HG03439 (cell line): ENCODE measurements at regions not wholly inside any gene's neighbourhood (a gene's known extent, or its start where the extent isn't known, plus 50 kb on each side); places are given as distances from the start of the nearest gene placed in this dataset.

ENCODE experiments used
- ATAC-seq: cut with Tn5 transposase; IDR thresholded peaks from one replicate; pipeline ENCODE4 v1.9.1; 2021; ENCODE audit warnings: mild to moderate bottlenecking, moderate library complexity; ENCODE audit not compliant: unreplicated experiment

- no peak for ATAC-seq
Observed at GRCh38 chr13:26456650-26457049, 100.8 kb upstream of the WASF3 start.

- ATAC-seq: no peak
Observed at GRCh38 chr13:26457212-26457611, 100.3 kb upstream of the WASF3 start.

DNA sequence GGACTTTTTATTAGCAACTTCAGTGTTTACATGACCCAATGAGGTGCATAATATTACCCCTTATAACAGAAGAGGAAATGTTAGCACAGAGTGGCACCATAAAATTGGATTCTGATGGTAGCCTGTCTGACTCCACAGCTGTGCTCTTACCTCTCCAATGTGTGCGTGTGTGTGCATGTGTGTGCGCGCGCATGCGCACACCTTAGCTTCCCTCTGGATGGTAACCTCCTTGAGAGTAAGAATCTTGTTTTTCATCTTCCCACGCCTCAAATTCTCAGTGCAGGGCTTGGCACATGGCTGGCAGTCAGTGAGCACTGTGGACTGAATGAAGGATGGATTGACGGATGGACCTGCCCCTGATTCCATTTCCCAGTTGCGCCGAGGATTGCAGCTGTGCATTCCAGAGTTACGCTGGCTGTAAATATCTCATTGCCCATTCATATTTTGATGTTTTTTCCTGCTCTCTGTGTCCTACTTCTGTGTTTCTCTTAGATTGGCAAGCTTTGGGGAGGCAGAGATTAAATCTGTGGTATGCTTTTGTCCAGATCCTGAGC, 99.2 kb upstream of the WASF3 start:
- no peak for ATAC-seq

- no peak for ATAC-seq
Observed at GRCh38 chr13:26459276-26460131, 98.0 kb upstream of the WASF3 start.

DNA sequence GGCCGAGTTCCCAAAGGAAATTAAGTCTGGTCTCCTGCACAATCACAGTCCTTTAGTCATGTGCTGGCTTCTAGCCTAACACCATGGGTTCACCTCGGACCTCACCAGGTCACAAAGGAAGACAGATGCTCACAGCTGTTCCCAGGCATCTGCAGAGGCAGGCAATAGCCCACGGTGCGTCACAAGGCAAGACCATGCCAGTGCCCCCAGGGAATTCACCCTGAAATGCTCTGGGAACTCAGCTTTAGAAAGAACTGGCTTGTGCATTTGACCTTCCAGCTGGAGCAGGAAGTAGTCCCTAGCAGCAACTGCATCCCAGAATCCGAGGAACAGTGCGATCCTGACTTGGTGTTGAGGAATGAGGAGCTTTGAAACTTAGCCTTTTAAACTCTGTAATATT, 96.8 kb upstream of the WASF3 start:
- ATAC-seq: no peak

- ATAC-seq: no peak
Observed at GRCh38 chr13:26463296-26463695, 94.2 kb upstream of the WASF3 start.

GRCh38 chr13:26463848-26464247, 93.6 kb upstream of the WASF3 start:
- ATAC-seq: no peak

DNA sequence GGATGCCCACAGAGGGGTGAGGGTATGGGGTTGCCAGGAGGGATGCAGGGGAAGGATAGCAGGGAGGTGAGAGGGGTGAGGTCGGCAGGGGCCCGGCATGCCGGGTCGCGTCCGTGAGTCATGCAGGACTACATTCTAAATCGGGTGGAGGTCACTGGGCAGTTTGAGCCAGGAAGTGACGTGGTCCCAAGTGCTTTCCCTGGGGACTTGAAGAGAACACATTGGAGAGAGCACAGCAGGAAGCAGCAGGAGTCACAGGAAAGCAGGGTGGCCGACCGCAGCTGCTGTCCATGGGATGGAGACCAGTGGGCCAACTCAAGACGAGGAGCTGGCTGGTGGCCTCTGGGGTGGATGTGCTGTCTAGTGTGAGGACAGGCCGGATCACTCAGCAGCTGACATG, 92.0 kb upstream of the WASF3 start:
- no peak for ATAC-seq

DNA sequence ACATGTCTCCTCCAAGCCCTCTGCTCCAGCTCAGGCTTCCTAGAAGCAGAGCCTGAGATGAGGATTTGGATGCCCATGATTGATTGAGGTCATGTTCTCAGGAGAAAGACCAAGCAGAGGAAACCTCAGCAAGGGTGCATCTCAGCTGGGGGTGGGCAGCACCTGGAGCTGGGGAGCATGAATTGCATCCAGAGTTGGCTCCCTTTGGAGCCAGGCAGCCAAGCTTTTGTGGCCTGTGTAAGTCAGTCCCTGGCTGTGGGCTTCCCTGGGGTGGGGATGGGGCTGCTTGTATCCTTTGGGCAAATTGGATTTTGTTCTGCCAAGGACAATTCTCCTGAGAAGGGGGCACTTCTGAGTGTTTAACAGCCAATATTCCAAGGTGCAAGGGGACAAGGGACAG, 91.5 kb upstream of the WASF3 start:
- no peak for ATAC-seq

DNA sequence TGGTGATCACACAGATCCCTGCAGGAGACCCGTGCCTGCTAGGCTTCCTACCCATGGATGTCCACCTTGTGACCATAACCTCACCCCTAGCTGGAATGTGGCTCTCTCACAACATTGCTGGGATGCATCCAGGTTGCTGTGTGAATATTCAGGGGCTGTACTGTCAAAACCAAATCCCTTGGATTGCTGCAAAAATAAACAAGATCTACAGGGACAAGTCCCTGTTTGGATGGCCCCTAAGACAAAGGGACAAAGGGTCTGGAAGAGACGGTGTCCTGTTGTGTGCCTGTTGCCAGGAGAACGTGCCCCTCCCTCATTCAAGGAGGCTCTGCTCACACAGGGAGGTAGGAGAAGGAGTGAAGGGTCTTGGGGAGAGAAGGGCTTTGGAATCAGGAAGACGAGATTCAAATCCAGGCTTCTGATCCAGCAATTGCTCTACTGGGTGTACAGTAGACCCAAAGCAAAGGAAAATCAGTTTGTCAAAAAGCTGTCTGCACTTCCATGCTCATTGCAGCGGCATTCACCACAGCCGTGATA, 89.2 kb upstream of the WASF3 start:
- no peak for ATAC-seq

DNA sequence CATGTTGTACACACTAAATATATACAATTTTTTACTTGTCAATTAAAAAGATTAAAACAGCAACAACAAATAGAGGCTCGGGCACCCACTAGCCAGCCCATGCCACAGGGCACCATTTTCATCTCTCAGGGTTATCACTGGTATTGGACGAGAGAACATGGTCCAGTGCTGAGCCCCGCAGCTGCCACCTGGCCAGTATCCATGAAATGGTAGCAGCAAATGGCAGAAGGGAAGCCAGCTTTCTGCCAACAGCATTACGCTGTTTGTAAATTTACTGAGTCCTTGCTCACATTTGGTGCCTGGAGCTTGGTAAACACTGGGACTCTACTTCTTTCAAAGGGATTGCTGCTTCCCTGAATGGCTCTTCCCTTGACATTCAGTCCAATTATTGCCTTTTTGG, 87.9 kb upstream of the WASF3 start:
- ATAC-seq: no peak

GRCh38 chr13:26471807-26472206, 85.7 kb upstream of the WASF3 start:
- no peak for ATAC-seq

DNA sequence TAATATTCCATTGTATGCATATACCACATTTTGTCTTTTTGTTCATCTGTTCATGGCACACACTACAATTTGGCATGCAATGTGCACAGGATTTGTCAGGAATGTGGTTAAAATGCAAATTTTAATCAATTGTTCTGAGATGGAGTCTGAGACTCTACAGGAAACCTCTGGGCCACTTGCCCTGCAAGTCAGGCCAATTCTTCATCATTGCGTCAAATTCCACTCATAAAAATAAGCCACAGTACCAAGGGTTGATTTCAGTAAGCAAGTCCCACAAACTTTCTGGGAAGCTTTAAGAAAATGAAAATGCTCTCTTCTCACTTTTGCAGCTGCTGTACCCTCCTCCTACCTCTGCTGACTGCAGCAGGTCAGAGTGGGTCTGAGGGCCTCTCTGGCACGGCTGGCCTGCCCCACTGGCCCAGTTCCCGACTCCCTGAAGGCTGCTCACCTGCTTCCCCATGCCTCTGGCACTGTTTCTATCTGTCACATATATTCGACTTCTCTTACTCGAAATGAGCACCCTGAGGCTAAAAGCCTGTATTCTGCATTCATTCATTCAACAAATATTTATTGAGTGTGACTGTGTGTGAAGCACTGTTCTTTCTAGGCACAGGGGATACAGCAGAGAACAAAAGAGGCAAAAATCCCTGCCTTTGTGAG, 83.8 kb upstream of the WASF3 start:
- ATAC-seq: no peak

- ATAC-seq: no peak
Observed at GRCh38 chr13:26474286-26474685, 83.2 kb upstream of the WASF3 start.

DNA sequence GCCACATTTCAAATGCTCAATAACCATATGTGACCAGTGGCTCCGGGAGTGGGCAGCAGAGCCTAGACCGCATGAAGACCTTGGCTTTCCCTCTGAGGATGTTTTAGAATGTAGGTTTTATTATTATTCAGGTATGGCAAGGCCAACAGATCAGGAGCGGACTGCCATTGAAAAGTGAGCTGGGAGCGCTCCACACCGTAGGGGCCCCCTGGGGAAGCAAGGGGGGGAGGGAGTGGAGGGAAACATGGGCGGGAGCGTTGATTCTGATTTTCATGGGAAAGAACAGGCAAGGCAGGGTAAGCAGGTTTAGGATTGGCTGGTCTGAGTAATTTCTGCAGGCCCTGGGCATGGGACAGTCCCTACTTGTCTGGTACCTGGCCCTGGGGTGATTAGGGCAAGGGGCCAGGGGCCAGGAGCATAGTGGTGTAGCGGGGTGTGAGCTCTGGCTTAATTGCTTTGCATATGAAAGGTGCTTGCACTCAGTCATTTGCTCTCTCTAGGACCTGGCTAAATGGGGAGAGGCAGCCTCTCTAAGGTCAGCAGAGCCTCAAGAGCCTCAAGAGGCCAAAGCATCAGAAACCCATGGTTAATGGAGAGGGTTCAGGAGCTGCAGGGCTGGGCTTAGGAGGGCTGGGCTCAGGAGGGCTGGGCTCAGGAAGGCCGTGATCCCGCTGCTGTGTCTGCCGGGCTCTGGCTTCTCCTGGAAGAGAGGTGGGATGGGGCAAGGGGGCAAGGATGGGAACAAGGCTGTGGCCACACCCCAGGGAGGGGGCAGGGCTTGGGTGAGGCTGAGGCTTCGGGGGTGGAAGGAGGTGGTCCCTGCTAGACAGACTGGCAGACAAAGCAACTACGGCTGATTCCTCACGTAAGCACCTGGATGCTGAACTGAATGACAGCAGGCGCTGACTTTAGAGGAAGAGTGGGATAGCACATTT, 82.0 kb upstream of the WASF3 start:
- no peak for ATAC-seq

DNA sequence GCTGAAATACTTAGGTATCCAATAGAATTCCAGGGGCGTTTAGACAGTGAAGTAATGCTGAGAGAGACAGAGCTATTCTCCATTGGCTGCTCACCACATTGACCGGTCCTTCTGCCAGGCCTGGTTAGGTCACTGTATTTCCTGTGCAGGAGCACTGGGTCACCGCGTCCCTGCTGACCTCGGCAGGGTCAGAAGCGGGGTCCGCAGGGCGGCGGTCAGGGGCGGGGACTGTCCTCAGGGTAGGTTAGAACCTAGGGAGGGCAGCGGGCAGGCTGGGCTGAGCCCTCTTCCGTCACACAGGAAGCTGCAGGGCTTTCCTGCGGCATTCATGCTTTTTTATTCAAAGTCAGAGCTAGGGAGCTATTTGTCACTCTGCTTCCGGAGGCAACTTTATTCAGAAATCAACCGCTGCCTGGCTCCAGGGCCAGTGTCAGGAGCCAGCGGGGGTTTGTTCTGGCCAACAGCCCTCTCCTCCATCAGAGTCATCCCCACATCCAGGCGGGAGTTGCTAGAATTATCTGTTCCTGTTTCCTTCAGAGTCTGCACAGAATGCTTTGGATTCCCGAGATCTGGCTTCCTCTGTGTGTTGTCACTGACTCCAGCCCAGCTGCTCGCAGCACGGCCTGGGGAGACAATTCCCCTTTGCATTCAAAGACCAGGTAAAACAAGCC, 81.2 kb upstream of the WASF3 start:
- no peak for ATAC-seq

- no peak for ATAC-seq
Observed at GRCh38 chr13:26476782-26477142, 80.7 kb upstream of the WASF3 start.

- ATAC-seq: no peak
Observed at GRCh38 chr13:26477681-26478080, 79.8 kb upstream of the WASF3 start.

- ATAC-seq: no peak
Observed at GRCh38 chr13:26480246-26480855, 77.1 kb upstream of the WASF3 start.
